H1 (cell line): ENCODE measurements at regions not wholly inside any gene's neighbourhood (a gene's known extent, or its start where the extent isn't known, plus 50 kb on each side); places are given as distances from the start of the nearest gene placed in this dataset.
"Not testable (repeated sequence)": the region's sequence is repeated elsewhere in the genome, so short reads cannot be mapped to it uniquely, and the experiment has no call there.

Experiments
- ATF3 ChIP-seq: IDR thresholded peaks from 2 replicates; pipeline ENCODE4 v1.6.1; 2011; ENCODE audit warnings: low read depth, mild to moderate bottlenecking, low read length; ENCODE audit not compliant: insufficient read depth
- CTCF ChIP-seq, 3 experiments: IDR thresholded peaks; 1 replicate in 2 of 3; 2 replicates in 1 of 3; pipeline versions ENCODE4 v1.5.1 to v1.6.1; 2011; ENCODE audit warnings: low read length in 3 of 3, mild to moderate bottlenecking in 3 of 3, inconsistent platforms in 2 of 3, low read depth in 1 of 3, moderate library complexity in 1 of 3; ENCODE audit not compliant: insufficient read depth in 1 of 3; ENCODE audit errors: control extremely low read depth in 1 of 3
- E2F6 ChIP-seq: IDR thresholded peaks from 2 replicates; pipeline ENCODE4 v1.6.1; 2012; ENCODE audit warnings: inconsistent platforms
- EP300 ChIP-seq, 2 experiments: IDR thresholded peaks; 1 replicate in 1 of 2; 2 replicates in 1 of 2; pipeline ENCODE4 v1.6.1; 2011 to 2012; ENCODE audit warnings: low read depth in 2 of 2, low read length in 2 of 2, mild to moderate bottlenecking in 2 of 2, borderline replicate concordance in 1 of 2, inconsistent platforms in 1 of 2, moderate library complexity in 1 of 2
- EZH2 ChIP-seq: fragments of 200-600 bp; sonication (generic); IDR thresholded peaks from 2 replicates; pipeline ENCODE4 v1.7.1; 2012; ENCODE audit warnings: low read depth, mild to moderate bottlenecking, moderate library complexity, low read length, inconsistent platforms; ENCODE audit not compliant: severe bottlenecking
- FOSL1 ChIP-seq: IDR thresholded peaks from 2 replicates; pipeline ENCODE4 v1.6.1; 2011; ENCODE audit warnings: mild to moderate bottlenecking, low read depth, low read length, moderate library complexity; ENCODE audit not compliant: insufficient read depth
- GABPA ChIP-seq: IDR thresholded peaks from 2 replicates; pipeline ENCODE4 v1.6.1; 2011; ENCODE audit warnings: mild to moderate bottlenecking, low read length, moderate library complexity, borderline replicate concordance; ENCODE audit not compliant: insufficient read depth
- JUN ChIP-seq: IDR thresholded peaks from 2 replicates; pipeline ENCODE4 v1.6.1; 2011; ENCODE audit warnings: low read depth, mild to moderate bottlenecking, improper control_type of control experiment, low read length
- MAX ChIP-seq: IDR thresholded peaks from 2 replicates; pipeline ENCODE4 v1.6.1; 2012; ENCODE audit warnings: inconsistent platforms
- POLR2A ChIP-seq, 2 experiments: IDR thresholded peaks; 1 replicate in 1 of 2; 2 replicates in 1 of 2; pipeline ENCODE4 v1.6.1; 2011; ENCODE audit warnings: low read depth in 2 of 2, low read length in 2 of 2, mild to moderate bottlenecking in 2 of 2; ENCODE audit errors: control extremely low read depth in 1 of 2
- SIN3A ChIP-seq, 2 experiments: IDR thresholded peaks in 1 of 2; conservative IDR thresholded peaks in 1 of 2; 2 replicates each; pipeline ENCODE4 v1.6.1; 2011 to 2012; ENCODE audit warnings: low read length in 2 of 2, improper control_type of control experiment in 1 of 2, low read depth in 1 of 2, mild to moderate bottlenecking in 1 of 2
- TEAD4 ChIP-seq: IDR thresholded peaks from 2 replicates; pipeline ENCODE4 v1.6.1; 2012; ENCODE audit warnings: low read depth, low read length, inconsistent platforms, mixed read lengths

- not testable (repeated sequence) for TF ChIP-seq EP300 (IDR thresholded peaks at IDR 0.05; ENCODE audit: borderline replicate concordance in 1 of 2, low read depth in 2 of 2, low read length in 2 of 2); EZH2; GABPA; FOSL1; MAX; CTCF (IDR thresholded peaks at IDR 0.05; ENCODE audit: control extremely low read depth in 1 of 3, insufficient read depth in 1 of 3, low read depth in 1 of 3, low read length in 3 of 3); JUN; ATF3; SIN3A (conservative IDR thresholded peaks at IDR 0.05 in 1 of 2, IDR thresholded peaks at IDR 0.05 in 1 of 2; ENCODE audit: low read depth in 1 of 2, low read length in 2 of 2); POLR2A (IDR thresholded peaks at IDR 0.05; ENCODE audit: control extremely low read depth in 1 of 2, low read depth in 2 of 2, low read length in 2 of 2); TEAD4; E2F6
Observed at GRCh38 chr7:76875760-76876159, 156.4 kb downstream of the SPDYE17 start.
